Bronchial epithelial cell (primary cell): ENCODE measurements at regions not wholly inside any gene's neighbourhood (a gene's known extent, or its start where the extent isn't known, plus 50 kb on each side); places are given as distances from the start of the nearest gene placed in this dataset.
A peak's percentile ranks its signal among the peaks of the same experiment; 100 is the strongest.

Experiments
- DNase-seq: peaks from one replicate; pipeline ENCODE4 v3.0.0-alpha.2; 2010; ENCODE audit warnings: low read depth
- FAIRE-seq: peaks from 2 replicates; lab custom pipeline; 2011; peaks lifted over from hg19 to GRCh38; lab: Jason Lieb, UNC
- H3K27me3 ChIP-seq: 2 replicates; pipeline ENCODE4 v1.5.1; 2011; ENCODE audit warnings: low read length; ENCODE audit not compliant: control insufficient read depth, insufficient read depth
- H3K36me3 ChIP-seq: 2 replicates; pipeline ENCODE4 v1.5.1; 2011; ENCODE audit warnings: low read length; ENCODE audit not compliant: control insufficient read depth, insufficient read depth
- H3K4me3 ChIP-seq: 2 replicates; pipeline ENCODE4 v1.5.1; 2011; ENCODE audit warnings: mild to moderate bottlenecking, low read depth, low read length, control low read depth
- TF ChIP-seq, protein P1 (sequence below): IDR thresholded peaks from 2 replicates; pipeline ENCODE4 v1.5.1; 2011; ENCODE audit warnings: mild to moderate bottlenecking, moderate library complexity, low read length, control low read depth, inconsistent platforms; ENCODE audit not compliant: insufficient read depth, severe bottlenecking

- no peaks in the 10 kb centered on the region for H3K27me3 ChIP-seq
- H3K4me3 ChIP-seq = no peak overlapping the region
- no peaks in the 10 kb centered on the region for H3K36me3 ChIP-seq
- TF ChIP-seq, protein P1, sequence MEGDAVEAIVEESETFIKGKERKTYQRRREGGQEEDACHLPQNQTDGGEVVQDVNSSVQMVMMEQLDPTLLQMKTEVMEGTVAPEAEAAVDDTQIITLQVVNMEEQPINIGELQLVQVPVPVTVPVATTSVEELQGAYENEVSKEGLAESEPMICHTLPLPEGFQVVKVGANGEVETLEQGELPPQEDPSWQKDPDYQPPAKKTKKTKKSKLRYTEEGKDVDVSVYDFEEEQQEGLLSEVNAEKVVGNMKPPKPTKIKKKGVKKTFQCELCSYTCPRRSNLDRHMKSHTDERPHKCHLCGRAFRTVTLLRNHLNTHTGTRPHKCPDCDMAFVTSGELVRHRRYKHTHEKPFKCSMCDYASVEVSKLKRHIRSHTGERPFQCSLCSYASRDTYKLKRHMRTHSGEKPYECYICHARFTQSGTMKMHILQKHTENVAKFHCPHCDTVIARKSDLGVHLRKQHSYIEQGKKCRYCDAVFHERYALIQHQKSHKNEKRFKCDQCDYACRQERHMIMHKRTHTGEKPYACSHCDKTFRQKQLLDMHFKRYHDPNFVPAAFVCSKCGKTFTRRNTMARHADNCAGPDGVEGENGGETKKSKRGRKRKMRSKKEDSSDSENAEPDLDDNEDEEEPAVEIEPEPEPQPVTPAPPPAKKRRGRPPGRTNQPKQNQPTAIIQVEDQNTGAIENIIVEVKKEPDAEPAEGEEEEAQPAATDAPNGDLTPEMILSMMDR = no peak
- DNase-seq (peak; percentile 22), FAIRE-seq (no peak)
These were observed 82.8 kb upstream of the HIVEP1 start for GRCh38 chr6:11929241-11929835.

DNA sequence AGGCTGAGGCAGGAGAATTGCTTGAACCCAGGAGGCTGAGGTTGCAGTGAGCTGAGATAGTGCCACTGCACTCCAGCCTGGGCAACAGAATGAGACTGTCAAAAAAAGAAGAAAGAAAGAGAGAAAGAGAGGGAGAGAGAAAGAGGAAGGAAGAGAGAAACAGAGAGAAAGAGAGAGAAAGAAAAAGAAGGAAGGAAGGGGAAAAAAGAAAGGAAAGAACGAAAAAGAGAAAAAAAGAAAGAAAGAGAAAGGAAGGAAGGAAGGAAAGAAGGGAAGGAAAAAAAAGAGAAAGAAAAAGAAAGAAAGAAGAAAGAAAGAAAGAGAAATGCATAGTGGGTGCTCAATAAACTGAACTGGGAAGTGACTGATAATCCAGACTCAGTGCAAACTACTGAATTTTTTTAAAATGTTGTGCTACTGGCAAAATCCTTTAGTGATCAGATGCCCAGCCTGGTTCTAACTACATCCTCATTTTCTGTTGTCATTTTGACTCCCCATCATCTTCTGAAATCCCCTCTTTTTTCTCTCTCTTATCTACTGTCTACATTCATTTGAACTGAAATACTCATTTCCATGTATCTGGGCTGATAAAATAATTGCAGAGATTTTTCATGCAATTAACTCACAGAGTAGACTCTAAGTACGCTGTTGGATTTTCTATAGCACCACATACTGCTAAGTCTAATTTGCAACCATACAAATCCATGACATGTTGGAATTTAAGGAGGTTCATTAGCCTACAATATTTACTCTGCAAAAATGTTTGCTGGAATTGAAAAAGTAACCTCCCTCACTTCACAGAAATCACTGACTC is 85.3 kb upstream of the HIVEP1 start:
- DNase-seq (no peak), FAIRE-seq (no peak)
- no peak overlapping the region for H3K4me3 ChIP-seq
- TF ChIP-seq, protein P1 = no peak
- H3K36me3 ChIP-seq = no peaks in the 10 kb centered on the region
- no peaks in the 10 kb centered on the region for H3K27me3 ChIP-seq

GRCh38 chr6:11925805-11926204 is 86.3 kb upstream of the HIVEP1 start:
- Histone ChIP-seq H3K27me3 (no peaks in the 10 kb centered on the region), H3K36me3 (no peaks in the 10 kb centered on the region), H3K4me3 (no peak overlapping the region)
- FAIRE-seq = no peak
- DNase-seq = no peak
- TF ChIP-seq, protein P1 = no peak

GRCh38 chr6:11923621-11924020 is 88.5 kb upstream of the HIVEP1 start:
- no peak for FAIRE-seq
- TF ChIP-seq, protein P1 = no peak

GRCh38 chr6:11922901-11923300 is 89.2 kb upstream of the HIVEP1 start:
- DNase-seq = no peak
- H3K27me3 ChIP-seq = no peaks in the 10 kb centered on the region
- no peak overlapping the region for H3K4me3 ChIP-seq
- TF ChIP-seq, protein P1 = no peak
- no peaks in the 10 kb centered on the region for H3K36me3 ChIP-seq
- no peak for FAIRE-seq

More at GRCh38 chr6:11923621-11924020, 88.5 kb upstream of the HIVEP1 start:
- no peaks in the 10 kb centered on the region for H3K27me3 ChIP-seq
- H3K36me3 ChIP-seq = no peaks in the 10 kb centered on the region
- no peak overlapping the region for H3K4me3 ChIP-seq
- DNase-seq = no peak
